SW 1271 (cell line): ENCODE measurements at regions not wholly inside any gene's neighbourhood (a gene's known extent, or its start where the extent isn't known, plus 50 kb on each side); places are given as distances from the start of the nearest gene placed in this dataset.
"Not testable (repeated sequence)": the region's sequence is repeated elsewhere in the genome, so short reads cannot be mapped to it uniquely, and the experiment has no call there.

Source experiments
- DNase-seq, 2 experiments: peaks; one replicate each; lab custom pipeline; 2025; lab: John Stamatoyannopoulos, UW

DNA sequence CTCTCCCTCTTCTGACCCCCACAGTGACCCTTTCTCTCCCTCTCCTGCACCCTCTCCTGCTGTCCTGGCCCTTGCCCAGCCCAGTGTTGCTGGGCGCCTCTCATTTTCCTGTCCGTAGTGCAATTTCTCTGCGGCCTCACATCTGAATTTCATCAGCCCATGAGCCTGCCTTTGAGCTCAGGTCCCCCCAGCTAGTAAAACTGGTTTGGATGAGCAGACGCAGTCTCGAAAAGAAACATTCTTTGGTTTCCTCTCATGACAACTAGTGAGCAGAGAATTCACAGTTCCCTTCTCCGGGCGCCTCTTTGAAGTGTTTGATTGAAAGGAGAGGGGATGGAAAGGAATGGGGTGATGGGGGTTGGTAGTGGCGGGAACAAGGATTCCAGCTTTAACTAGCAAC is 126.0 kb upstream of the CADM1 start:
- DNase-seq: no peak

DNA sequence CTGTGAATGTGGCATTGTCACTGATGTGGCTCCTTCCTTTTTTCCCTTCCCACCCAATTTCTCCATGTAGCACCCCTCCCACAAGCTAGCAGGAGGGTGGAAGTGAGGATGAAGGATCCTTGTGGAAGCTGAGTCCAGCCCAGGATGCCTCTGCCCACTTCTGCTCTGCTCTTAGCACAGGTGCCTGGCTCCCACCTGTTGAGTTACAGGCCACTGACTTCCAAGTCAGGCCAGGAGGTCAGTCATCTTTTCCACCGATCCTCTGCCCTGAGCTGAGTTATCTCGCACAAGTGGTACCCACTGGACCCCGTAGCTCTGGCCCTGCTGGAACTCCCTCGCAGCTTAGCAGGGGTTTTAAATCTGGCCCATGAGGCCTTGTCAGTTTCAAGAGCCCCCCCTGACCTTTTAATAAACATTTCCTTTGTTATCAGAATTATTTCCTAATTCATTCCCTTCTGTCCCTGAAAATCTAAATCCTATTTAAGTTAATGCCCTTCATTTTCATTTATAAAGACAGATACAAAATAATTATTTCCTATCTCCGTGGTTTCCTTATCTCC is 125.3 kb upstream of the CADM1 start:
- no peak for DNase-seq

DNA sequence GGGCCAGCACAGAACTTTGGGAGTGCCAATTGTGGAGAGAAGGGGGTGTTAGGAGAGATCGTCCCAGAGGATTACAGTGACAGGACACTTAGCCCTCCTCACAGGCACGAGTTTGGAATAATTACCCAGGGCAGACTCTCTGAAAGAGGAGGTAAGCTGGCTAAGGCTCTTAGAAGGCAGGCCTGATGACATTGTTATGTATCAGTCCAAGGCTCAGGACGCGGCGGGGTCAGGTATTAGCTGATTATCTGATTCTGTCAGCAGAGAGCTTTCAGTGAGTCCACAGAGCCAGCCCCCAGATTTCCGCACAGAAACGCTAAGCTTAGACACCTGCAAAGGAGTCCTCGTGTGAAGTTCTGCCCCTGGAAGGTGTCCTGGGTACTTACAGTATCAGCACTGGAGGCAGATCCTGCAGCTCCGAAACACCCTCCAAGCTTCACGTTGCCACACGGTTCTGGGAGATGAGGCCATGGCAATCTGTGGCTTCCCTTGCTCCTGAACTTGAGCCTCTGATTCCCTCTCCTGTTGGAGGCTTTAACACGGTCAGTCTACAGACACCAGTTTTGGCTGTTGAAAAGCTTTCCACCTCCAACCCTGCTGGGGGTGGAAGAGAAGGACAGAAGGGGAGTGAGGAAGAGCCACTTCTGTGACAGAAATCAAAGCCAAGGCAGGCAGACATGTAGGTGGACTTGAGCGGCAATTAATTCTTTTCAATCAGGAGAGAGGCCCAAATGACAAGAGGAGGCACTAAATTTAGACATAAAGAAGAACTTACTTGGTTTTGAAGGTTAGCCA is 123.6 kb upstream of the CADM1 start:
- no peak for DNase-seq

DNA sequence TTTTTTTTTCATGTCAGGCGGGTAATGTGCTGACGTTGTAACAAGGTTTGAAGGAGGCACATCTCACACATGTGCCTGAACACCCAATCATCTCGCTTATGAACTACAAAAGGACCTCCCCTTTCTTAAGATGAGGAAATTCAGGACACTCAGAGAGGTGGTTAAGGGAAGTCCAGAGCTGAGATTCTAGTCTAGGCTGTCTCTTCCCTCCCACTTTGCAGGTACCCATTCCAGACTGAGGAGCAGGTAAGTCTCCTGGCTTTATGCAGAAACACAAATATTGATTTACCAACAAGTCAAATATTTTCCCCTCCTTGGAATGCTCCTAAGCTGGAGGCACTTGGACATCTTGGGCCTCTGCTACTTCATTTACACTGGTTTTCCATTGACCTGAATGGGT is 122.9 kb upstream of the CADM1 start:
- no peak for DNase-seq

DNA sequence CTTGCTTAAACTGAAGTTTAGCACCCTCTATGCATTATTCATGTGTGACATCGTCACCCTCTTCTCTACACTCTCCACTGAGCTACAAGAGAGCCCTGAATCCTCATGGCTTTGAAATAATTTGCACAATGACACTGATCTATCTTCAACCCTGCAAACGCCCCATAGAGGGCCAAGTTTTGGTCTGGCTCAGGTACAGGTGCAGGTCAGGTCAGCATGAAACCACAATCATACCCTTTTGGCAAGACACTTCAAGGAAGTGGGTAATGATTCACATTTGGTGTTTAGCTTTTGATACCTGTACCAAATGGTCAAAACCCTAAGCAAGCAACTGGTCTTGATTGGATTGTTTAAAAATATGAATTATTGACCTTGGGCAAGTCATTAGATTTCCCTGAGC is 122.2 kb upstream of the CADM1 start:
- DNase-seq: no peak

DNA sequence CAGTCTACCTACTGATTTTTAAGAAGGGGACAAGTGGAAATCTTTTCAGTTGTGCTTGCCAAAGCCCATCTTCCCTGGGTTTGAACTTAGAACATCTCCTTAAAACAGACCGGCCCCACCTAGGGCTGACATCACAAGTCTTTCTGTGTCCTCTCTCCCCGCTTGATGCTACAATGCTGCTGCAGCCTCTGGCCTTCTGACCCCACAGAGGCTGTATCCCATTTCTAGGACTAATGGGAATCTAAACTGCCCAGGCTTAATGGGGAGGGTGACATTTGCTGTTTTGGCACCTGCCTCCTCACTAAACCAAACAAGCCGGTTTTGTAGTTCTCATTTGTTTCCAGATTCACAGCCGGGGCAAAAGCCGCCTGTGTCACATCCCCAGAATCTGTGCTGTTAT is 121.3 kb upstream of the CADM1 start:
- no peak for DNase-seq

DNA sequence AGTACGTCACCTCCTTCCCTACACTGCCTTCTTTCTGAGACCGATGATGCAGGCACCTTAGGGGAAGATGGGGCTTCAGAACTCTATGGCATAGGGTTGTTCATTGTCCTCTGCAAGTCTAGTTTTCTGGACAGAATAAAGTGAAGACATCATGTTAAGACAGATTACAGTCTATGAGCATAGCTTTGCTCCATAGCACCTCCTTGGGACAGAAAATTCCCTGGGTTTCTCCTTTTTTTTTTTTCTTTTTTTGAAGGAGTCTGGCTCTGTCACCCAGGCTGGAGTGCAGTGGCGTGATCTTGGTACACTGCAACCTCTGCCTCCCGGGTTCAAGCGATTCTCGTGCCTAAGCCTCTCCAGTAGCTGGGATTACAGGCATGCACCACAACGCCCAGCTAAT is 119.8 kb upstream of the CADM1 start:
- DNase-seq: no peak

DNA sequence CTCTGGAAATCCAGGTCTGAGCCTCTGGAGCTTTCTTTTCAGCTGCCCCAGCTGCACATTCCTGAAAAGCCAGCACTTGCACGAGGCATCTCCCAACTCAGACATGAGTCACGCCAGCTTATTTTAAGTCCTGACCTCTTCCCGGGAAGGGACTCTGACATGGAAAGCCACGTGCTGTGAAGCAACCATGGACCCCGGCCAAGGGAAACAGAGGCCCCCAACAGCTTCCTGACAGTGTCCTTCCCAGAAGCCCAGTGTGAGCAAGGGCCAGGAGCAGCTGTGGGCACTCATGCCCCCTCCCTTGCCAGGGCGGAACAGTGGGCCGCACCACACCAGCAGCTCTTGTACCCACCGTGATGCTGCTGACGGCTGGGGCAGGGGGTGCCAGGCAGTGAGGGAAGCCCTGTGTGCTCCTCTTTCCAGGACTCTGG is 118.8 kb upstream of the CADM1 start:
- DNase-seq: peak in 1 of 2 experiments; percentile 15

DNA sequence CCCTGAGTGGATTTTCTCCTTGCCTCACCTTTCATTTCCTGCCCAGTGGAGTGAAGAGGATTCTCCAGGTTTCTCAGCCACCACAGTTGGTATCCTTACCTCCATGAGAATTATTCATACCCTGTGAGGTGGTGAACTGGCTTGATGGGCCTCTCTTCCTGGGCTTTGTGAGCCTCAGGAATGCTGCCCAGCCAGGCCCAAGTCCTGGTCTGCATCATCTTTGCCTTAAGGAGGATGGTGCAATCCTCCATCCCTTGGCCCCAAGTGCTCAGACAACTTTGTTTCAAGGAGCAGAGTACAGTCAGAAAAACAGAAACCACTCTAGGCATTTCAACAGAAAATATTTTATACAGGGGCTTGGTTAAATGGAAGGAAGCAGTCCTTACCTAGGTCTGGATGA is 114.2 kb upstream of the CADM1 start:
- no peak for DNase-seq

DNA sequence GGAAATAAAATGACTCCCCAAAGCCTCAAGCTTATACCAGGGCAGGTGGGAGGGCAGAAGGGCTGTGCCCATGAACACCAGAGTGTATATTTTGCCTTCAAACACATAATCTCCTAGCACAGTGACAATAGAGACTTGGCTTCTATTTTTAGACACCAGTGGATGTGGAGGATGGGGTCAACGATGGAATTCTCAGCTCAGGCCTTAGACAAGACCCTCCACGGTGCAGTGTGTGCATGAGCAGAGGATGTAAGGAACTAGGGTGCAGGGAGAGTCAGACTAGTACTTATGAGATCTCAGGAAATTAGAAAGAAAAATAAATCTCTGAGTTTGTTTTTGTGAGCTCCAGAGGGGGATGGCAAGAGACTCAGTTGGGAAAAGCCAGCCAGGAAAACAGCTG is 113.6 kb upstream of the CADM1 start:
- no peak for DNase-seq

DNA sequence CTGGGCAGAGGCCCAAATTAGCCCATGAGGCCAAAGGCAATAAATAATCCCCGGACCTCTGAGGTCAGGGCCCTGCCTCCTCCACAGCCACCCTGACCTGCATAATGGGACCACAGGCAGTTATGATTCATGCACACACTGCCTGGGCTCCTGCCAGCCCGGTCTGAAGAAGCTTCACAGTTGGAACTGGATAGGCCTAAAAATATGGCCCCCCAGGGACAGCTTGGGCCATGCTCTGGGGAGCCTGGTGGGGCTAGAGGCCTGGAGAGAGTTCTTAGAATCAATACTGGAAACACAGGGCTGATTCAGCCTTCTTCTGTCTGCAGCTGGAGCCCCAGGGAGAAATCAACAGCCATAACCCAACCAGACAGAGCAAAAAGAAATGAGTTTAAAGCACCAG is 112.8 kb upstream of the CADM1 start:
- no peak for DNase-seq

DNA sequence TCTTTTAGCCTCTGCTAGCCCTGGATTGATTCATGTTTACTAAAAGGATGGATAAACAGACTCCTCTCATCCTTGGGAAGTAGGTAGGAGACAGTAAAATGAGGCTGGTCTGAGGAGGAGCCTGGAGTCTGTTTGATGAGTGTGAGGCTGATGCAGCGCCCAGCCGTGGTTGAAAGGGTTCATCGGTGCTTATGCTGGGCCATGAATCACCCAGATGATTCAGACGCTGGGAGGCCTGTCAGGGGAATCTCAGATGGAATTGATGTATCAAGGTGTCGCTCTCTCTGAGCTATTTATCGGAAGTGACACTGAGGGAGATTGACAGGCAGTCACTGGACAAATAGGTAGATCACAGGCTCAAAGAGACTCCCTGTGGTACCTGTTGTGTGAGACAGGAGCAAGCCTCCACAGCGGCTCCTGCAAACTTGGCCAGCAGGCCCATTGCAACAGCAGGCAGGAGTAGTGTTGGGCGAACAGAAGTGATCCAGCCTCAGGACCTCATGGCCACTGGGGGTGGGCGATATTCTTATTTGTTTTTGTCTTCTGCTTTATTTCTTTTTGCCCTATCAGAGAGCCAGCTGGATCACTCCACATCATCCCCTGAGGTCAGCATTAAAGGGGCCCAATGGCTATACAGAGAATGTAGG is 109.9 kb upstream of the CADM1 start:
- no peak for DNase-seq

DNA sequence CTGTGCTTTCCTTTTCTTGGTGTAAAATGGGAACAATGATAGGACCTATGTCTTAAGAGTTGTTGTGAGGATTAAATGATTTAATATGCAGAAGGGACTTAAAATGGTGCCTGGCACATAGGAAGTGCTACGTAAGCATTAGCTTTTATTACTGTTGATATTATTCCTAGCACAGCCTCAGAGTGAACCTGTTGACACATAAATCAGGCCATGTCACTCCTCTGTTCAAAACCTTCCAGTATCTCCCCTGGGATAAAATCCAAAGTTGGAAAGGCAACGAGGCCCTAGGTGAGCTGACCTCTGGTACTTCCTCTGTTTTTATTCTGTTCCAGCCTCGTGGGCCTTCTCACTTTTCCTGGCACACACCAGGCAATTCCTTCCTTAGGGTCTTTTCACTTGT is 108.8 kb upstream of the CADM1 start:
- DNase-seq: no peak

DNA sequence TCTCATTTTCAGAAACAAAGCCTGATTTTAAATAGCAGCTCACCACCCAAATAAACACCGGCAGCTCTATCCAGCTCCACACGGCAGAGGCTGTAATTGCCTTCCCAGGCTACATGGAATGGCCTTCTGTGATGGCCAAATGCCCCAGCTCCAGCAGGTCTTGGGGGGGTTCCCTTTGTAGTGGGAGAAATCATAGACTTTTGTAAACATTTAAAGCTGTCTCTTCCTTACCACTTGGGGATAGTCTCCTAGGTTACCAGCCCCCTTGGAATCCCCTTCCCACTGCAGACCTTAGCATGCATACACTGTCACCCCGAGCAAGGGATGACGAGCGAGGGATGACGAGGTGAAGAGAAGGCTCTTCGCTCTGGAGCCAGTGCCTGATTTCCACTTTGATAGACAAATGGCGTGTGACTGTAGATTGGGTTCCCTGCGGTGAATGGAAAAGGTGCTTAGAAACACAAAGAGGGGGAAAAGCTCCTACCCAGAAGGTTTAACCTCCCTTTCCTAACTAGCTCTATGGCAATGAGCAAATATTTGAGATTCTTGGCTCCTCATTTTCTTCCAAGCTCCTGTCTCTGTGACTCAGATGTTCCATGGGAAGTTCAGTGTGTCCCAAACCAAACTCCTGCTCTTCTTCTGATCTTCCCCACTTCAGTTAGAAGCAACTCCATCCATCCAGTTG is 108.0 kb upstream of the CADM1 start:
- no peak for DNase-seq

DNA sequence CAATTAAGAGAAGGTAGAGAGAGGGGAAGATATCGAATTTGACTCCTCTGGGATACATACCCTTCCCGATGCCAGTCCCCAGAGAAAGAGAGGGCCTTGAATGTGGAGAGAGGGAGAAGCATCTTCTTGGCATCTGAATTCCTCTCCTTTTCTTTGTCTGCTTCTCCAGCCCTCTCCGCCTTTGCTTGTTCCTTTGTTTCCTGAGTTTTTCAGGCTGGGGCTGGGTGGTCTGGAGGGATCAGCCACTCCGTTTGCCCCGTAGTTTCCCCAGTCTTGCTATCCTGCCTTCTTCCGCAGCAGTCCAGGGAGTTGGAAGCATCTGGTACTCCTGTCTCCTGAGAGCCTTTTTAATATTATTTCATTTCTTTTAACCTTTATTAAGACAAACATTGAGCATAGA is 107.1 kb upstream of the CADM1 start:
- no peak for DNase-seq

DNA sequence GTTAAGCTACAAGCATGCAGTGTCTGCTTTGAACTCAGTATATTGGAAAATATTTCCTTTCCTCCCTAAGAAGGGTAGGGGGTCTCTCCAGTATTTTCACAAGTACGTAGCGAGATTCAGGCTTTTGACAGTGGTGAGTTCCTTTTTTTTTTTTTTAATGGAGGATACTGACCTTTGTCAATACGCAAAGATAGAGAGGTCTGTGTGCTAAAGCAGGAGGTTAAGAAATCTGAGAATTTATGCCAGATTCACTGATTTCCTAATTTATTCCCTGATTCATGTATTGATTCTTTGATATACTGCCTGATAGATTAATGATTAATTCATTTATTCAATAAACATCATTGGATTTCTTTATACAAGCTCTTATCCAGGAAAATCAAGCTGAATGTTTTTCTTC is 106.7 kb upstream of the CADM1 start:
- no peak for DNase-seq

DNA sequence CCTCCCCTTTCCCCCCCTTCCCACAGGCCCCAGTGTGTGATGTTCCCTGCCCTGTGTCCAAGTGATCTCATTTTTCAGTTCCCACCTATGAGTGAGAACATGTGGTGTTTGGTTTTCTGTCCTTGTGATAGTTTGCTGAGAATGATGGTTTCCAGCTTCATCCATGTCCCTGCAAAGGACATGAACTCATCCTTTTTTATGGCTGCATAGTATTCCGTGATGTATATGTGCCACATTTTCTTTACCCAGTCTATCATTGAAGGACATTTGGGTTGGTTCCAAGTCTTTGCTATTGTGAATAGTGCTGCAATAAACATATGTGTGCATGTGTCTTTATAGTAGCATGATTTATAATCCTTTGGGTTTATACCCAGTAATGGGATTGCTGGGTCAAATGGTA is 106.0 kb upstream of the CADM1 start:
- DNase-seq: not testable (repeated sequence)

DNA sequence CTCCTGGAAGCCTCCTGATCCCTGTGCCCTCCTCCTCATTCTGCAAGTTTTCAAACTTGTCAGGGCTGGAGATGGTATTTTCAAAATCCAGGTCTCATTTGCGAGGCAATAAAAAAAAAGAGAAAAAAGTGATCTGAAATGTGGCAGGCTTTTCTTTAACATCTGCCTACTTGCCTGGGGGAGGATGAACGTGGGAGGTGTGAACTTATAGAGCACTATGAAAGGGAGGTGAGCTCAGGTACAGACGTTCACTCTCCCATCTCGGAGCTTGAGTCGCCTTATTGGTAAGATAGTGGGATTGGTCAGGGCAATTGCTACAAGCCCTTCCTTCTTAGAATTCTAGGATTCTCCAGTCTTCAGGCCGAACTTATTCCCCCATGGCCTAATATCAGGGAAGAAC is 104.8 kb upstream of the CADM1 start:
- no peak for DNase-seq

DNA sequence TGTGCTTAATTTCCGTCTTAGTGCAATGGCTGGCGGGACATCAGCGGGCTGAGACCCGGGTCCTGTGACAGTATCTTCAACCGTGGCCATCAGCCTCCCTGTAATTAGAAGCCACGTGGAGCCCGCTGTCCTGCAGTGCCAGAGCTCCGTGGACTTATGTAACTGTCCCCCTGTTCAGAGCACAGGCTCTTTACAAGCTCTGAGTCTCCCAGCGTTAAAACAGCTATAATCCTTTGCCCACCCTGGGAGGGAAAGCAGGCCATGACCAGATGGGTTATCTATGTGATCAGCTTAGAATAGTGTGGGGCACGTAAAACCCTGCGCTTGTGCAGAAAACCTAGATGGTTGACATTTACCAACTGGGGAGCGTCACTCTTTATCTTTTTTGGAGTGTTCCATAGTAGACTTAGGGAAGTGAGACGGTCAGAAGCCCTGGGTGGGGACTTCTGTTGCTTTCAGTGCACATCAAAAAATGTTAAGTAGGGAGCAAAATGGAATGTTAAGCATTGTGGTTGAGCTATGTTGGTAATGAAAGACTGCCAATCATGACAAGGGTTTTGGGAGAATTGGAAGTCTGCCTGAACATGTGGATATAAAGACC is 103.5 kb upstream of the CADM1 start:
- no peak for DNase-seq

DNA sequence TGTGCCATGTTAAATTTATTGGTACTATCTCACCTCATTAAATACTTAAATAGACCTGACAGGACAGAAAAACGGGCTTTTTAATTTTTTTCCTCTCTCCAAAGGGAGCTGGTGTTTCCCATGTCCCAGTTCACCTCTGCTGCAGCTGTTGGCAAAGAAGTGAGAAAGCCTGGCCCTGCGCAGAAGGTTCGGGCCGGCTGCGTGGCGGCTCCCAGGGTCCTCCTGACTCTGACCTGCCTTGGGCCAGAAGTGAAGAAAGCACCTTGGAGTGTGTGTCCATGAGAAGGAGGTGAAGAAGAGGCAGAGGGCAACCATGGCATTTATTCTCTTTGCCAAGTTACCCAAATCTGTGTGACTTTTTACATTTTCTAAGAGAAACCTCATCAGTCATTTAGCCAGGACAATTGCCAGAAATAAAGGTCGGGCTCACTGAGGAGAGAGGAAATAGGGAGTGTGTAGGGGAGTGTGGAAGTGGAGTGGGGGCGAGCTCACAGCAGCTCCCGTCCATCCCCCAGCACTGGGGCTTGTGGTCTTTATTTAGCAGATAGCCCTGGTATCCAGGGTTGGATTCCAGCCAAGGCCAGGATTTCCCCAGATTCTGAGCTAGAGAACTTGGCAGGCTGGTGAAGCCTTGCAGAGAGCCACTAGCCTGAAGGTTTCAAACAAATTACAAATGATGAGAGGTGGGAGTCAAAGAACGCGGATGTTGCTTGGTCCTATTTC is 102.4 kb upstream of the CADM1 start:
- DNase-seq: no peak

DNA sequence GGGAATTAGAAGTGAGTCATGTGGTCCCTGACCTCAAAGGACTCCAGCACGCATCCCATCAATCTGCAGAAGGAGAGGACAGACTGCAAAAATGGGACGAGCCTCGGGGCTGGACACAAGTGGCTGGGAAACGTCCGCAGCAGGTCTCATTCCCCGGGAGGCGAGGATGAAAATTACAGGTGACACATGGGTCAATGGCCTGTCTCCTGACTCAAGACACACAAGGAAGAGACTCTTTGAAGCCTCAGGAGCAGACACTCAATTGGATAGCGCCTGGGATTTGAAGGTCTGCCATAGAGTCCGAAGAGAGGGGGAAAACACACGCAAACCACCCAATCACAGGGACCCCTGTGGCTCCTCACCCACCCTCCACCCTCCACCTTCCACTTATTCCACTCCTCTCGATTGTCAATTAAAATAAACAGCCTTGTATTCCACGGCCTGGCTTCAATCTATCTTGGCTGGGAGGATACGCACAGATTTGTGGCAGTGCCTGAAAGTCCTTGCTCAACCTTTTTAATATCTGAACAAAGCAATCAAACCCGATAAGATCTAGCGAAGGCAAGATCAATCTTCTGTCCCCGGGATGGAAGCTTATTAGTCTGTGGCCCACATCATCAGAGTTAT is 101.8 kb upstream of the CADM1 start:
- DNase-seq: no peak
